GM12878 (cell line): ENCODE measurements at regions not wholly inside any gene's neighbourhood (a gene's known extent, or its start where the extent isn't known, plus 50 kb on each side); places are given as distances from the start of the nearest gene placed in this dataset.

Experiments
- PML ChIP-seq: IDR thresholded peaks from 2 replicates; pipeline ENCODE4 v1.6.1; 2012; ENCODE audit warnings: low read length, inconsistent platforms
- POLR2A ChIP-seq: IDR thresholded peaks from 2 replicates; pipeline ENCODE4 v1.6.1; 2011; ENCODE audit warnings: low read depth, mild to moderate bottlenecking, low read length
- SP1 ChIP-seq: IDR thresholded peaks from one replicate; pipeline ENCODE4 v1.6.1; 2011; ENCODE audit warnings: low read depth, low read length
- ZNF207 ChIP-seq: fragments of 450-650 bp; IDR thresholded peaks from 2 replicates; pipeline ENCODE4 v1.6.1; 2014; ENCODE audit warnings: antibody characterized with exemption, mild to moderate bottlenecking, borderline replicate concordance
- TF ChIP-seq, protein P1 (sequence below): IDR thresholded peaks from 2 replicates; pipeline ENCODE4 v1.6.1; 2011; ENCODE audit warnings: borderline replicate concordance, low read depth, mild to moderate bottlenecking, moderate library complexity, mixed read lengths, low read length; ENCODE audit not compliant: insufficient read depth; ENCODE audit errors: extremely low read length

DNA sequence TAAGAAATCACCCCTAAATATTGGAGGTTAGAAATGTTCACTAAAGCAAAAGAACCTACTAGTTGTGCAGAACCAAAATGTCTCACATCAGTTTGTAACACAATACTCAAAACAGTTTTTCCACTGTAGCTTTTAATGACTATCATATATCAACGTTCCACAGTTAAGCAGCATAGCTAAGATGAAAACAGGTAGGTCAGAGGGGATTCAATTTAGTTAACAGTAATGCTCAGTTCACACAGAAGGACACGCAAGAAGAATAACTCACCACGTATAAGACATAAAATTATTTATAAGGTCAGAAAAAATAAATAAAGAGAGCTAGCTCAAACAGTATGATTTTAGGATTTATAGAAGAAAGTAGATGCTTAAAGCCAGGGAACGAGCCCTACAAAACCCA, 118.9 kb upstream of the CCDC150 start:
- TF ChIP-seq POLR2A (no peak), SP1 (no peak), ZNF207 (no peak), PML (no peak)
- TF ChIP-seq, protein P1, sequence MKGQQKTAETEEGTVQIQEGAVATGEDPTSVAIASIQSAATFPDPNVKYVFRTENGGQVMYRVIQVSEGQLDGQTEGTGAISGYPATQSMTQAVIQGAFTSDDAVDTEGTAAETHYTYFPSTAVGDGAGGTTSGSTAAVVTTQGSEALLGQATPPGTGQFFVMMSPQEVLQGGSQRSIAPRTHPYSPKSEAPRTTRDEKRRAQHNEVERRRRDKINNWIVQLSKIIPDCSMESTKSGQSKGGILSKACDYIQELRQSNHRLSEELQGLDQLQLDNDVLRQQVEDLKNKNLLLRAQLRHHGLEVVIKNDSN: no peak
